ENCODE measurements at regions not wholly inside any gene's neighbourhood (a gene's known extent, or its start where the extent isn't known, plus 50 kb on each side); places are given as distances from the start of the nearest gene placed in this dataset.
A peak's percentile ranks its signal among the peaks of the same experiment; 100 is the strongest.

DNA sequence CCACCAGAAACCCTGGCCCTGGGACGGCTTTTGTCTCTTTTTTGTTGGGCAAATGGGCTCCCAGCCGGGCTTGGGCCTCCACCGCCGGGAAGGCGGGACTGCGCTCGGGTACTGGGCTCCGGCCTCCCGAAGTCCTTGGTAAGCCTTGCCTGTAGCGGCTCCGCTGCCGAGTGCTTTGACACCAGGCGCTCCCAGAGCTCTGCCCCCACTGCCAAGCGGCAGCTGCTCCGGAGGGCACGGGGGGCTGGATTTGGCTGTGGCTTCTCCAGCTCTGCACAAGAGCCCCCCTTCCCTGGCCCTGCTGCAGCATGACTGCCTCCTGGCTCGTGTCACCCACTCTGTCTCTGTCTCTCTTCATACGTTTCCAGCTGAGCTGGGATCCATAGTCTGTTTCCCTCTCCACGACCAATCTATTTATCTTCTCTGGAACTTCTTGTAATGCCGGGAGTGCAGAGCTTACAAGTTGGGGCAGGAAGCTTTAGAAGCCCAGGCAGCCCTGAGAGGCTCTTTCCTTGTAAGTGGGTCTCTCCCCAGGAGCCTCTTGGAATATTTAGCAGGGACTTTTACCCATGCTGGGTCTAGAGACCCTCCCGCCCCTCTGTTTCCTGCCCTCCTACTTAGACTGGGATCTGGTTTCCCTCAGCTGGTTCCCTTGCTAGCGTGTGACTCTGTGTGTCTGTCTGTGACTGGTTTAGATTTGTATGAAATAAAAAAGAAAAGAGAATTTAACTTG, 246.9 kb upstream of the GSE1 start:
- Mint-ChIP-seq H3K4me1 (ENCODE audit: low read depth) (peaks cover 52% of the 10 kb centered on the region), H3K27me3 (ENCODE audit: insufficient read depth) (peaks cover 13% of the 10 kb centered on the region), H3K9me3 (no peaks in the 10 kb centered on the region), H3K4me3 (no peak overlapping the region), H3K27ac (peak overlapping the region; percentile 64), H3K36me3 (ENCODE audit: low read depth) (peaks cover 5% of the 10 kb centered on the region; the same call in 1 of the 2 replicates)
- TF ChIP-seq, protein P1, sequence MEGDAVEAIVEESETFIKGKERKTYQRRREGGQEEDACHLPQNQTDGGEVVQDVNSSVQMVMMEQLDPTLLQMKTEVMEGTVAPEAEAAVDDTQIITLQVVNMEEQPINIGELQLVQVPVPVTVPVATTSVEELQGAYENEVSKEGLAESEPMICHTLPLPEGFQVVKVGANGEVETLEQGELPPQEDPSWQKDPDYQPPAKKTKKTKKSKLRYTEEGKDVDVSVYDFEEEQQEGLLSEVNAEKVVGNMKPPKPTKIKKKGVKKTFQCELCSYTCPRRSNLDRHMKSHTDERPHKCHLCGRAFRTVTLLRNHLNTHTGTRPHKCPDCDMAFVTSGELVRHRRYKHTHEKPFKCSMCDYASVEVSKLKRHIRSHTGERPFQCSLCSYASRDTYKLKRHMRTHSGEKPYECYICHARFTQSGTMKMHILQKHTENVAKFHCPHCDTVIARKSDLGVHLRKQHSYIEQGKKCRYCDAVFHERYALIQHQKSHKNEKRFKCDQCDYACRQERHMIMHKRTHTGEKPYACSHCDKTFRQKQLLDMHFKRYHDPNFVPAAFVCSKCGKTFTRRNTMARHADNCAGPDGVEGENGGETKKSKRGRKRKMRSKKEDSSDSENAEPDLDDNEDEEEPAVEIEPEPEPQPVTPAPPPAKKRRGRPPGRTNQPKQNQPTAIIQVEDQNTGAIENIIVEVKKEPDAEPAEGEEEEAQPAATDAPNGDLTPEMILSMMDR (IDR thresholded peaks at IDR 0.05): no peak
- no peak for DNase-seq

DNA sequence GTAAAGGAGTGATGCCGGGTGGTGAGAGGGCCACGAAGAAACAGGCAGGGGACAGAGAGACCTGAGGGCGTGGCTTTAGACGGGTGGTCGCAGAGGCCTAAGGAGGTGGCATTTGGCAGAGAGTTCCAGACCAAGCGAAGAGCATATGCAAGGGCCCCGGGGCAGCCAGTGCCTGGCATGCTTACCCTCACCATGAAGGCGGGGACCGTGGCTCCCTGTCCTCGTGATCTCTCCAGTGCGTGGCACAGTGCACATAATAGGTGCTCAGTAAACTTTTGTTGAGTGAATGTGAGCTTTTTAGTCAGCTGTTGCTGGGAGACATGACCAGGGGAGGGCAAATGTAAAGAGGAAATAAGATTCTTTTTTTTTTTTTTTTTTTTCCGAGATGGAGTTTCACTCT, 245.6 kb upstream of the GSE1 start:
- Mint-ChIP-seq H3K27me3 (ENCODE audit: insufficient read depth) (peaks cover 13% of the 10 kb centered on the region), H3K36me3 (ENCODE audit: low read depth) (peaks cover 5% of the 10 kb centered on the region; the same call in 1 of the 2 replicates), H3K4me3 (no peak overlapping the region; the same call in 1 of the 2 replicates), H3K9me3 (no peaks in the 10 kb centered on the region), H3K4me1 (ENCODE audit: low read depth) (peaks cover 65% of the 10 kb centered on the region), H3K27ac (peak overlapping the region; percentile 28; the same call in 1 of the 2 replicates)
- DNase-seq: no peak
- TF ChIP-seq, protein P1 (IDR thresholded peaks at IDR 0.05): no peak

DNA sequence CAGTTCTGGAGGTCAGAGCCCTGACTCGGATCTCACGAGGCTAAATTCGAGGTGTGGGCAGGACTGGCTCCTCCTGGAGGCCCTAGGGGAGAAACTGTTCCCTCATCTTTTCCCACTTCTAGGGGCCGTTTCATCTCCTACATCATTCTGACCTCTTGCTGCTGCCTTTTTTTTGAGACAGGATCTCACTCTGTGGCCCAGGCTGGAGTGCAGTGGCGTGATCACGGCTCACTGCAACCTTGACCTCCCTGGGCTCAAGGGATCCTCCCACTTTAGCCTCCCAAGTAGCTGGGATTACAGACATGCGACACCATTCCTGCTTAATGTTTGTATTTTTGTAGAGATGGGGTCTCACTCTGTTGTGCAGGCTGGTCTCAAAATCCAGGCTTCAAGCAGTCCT, 244.1 kb upstream of the GSE1 start:
- TF ChIP-seq, protein P1 (IDR thresholded peaks at IDR 0.05): no peak
- Mint-ChIP-seq H3K27ac (peak overlapping the region; percentile 27; the same call in 1 of the 2 replicates), H3K36me3 (ENCODE audit: low read depth) (0 out of 2 replicates have a peak, but pooled peaks cover 3% of the 10 kb centered on the region), H3K27me3 (ENCODE audit: insufficient read depth) (peaks cover 12% of the 10 kb centered on the region), H3K4me1 (ENCODE audit: low read depth) (peaks cover 67% of the 10 kb centered on the region), H3K4me3 (no peak overlapping the region), H3K9me3 (no peaks in the 10 kb centered on the region)
- DNase-seq: no peak

DNA sequence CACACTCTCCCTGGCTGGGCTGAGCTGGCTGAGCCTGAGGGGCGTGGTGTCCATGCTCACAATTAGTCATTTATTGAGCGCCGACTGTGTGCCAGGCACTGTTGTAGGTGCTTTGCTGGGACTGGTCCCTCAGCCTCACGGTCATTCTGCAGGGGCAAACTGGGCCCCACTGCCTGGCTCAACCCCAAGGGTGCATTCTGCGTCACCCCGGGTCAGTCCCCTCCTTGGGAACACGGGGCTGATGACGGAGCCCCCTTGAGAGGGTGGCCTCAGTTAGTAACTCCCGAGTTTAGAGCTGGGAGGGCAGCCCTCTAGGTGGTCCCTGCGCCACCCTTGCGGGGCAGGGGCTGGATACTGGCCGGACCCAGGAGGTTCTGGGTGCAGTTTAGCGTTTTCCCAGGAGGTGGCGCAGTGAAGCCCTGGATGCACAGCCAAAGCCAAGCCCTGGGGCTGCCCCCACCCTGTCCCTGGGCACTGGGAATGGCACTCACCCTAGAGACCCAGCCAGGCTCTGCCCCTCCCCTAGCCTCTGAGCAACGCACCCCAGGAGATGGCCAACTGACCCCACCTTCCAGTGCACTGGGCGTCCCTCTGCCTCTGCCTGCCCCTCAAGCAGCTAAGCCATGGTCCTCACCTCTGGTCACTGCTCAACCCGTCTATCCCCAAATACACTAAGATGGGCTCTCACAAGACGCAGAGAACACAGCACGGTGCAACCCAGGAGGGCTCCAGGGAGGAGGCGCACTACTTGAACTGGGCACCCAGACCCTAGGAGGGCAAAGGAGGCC, 243.2 kb upstream of the GSE1 start:
- Mint-ChIP-seq H3K9me3 (no peaks in the 10 kb centered on the region), H3K36me3 (ENCODE audit: low read depth) (0 out of 2 replicates have a peak, but pooled peaks cover 5% of the 10 kb centered on the region)

DNA sequence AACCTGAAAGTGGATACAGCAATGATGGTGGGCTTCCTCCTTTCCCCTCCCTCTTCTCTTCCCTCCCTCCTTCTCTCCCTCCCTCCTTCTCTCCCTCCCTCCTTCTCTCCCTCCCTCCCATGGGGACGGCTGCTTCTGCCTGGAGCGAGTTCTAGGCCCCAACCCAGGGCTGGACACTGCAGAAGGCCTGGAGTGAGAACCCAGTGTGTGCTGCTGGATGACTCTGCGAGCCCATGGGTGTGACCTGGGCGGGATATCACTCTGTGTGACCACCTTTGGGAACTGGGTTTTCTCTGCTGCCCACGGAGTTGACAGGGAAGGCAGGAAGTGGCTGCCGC, 242.6 kb upstream of the GSE1 start:
- TF ChIP-seq, protein P1 (IDR thresholded peaks at IDR 0.05): no peak
- no peaks in the 10 kb centered on the region for H3K9me3 Mint-ChIP-seq
- peaks cover 11% of the 10 kb centered on the region for H3K27me3 Mint-ChIP-seq (ENCODE audit: insufficient read depth)
- H3K27ac Mint-ChIP-seq: peak overlapping the region; percentile 92
- peaks cover 62% of the 10 kb centered on the region for H3K4me1 Mint-ChIP-seq (ENCODE audit: low read depth)
- H3K4me3 Mint-ChIP-seq: peak overlapping the region; percentile 60; the same call in 1 of the 2 replicates
- no peak for DNase-seq
- H3K36me3 Mint-ChIP-seq (ENCODE audit: low read depth): 0 out of 2 replicates have a peak, but pooled peaks cover 5% of the 10 kb centered on the region

More for the DNA sequence above, 243.2 kb upstream of the GSE1 start:
- H3K27me3 Mint-ChIP-seq (ENCODE audit: insufficient read depth): peaks cover 14% of the 10 kb centered on the region
- H3K4me3 Mint-ChIP-seq: no peak overlapping the region; the same call in 1 of the 2 replicates
- peak overlapping the region; percentile 92 for H3K27ac Mint-ChIP-seq
- peak; percentile 21 for DNase-seq
- TF ChIP-seq, protein P1 (IDR thresholded peaks at IDR 0.05): peak; percentile 91
- peaks cover 67% of the 10 kb centered on the region for H3K4me1 Mint-ChIP-seq (ENCODE audit: low read depth)
